OCI-LY1 (cell line): ENCODE measurements at regions not wholly inside any gene's neighbourhood (a gene's known extent, or its start where the extent isn't known, plus 50 kb on each side); places are given as distances from the start of the nearest gene placed in this dataset.

Experiments
- EZH2 ChIP-seq: fragments of 200-600 bp; sonication (generic), shearing (Covaris generic); IDR thresholded peaks from 2 replicates; pipeline ENCODE4 v1.8.0; 2017; ENCODE audit warnings: borderline replicate concordance, mixed run types, mild to moderate bottlenecking, antibody characterized with exemption, low read length, moderate library complexity, mixed read lengths
- TF ChIP-seq, protein P1 (sequence below): fragments of 200-600 bp; sonication (generic), shearing (Covaris generic); IDR thresholded peaks from 2 replicates; pipeline ENCODE4 v1.5.1; 2017; ENCODE audit warnings: mild to moderate bottlenecking, antibody characterized with exemption, low read length, moderate library complexity, mixed read lengths

DNA sequence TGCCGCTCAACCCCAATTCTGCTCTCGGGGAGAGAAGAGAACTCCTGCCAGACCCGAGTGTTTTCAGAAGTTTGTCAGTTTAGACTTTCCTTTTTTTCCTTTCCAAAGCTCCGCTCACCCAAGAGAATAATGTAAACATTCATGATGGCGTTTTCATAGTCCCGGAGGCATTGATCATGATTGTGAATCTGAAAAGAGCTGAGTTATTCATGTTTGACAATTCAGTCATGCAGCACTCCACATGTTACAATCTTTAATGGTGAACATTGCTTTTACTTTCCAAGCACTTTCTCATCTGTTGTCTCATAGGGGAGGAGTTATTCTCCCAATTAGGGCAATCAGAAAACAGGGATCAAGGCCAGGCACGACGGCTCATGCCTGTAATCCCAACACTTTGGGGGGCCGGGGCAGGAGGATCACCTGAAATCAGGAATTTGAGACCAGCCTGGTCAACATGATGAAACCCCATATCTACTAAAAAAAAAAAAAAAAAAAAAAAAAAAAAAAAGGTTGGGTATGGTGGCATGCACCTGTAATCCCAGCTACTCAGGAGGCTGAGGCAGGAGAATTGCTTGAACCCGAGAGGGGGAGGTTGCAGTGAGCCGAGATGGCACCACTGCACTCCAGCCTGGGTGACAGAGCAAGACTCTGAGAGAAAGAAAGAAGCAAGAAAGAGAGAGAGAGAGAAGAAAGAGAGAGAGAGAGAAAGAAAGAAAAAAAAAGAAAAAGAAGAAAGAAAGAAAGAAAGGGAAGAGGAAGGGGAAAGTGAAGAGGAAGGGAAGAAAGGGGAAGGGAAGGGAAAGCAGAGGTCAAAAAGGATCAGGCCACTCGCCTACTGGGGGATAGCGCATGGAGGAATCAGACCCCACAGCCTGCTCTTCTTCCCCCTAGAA lies 70.0 kb upstream of the TNRC6C start:
- TF ChIP-seq, protein P1, sequence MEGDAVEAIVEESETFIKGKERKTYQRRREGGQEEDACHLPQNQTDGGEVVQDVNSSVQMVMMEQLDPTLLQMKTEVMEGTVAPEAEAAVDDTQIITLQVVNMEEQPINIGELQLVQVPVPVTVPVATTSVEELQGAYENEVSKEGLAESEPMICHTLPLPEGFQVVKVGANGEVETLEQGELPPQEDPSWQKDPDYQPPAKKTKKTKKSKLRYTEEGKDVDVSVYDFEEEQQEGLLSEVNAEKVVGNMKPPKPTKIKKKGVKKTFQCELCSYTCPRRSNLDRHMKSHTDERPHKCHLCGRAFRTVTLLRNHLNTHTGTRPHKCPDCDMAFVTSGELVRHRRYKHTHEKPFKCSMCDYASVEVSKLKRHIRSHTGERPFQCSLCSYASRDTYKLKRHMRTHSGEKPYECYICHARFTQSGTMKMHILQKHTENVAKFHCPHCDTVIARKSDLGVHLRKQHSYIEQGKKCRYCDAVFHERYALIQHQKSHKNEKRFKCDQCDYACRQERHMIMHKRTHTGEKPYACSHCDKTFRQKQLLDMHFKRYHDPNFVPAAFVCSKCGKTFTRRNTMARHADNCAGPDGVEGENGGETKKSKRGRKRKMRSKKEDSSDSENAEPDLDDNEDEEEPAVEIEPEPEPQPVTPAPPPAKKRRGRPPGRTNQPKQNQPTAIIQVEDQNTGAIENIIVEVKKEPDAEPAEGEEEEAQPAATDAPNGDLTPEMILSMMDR: no peak
- no peak for TF ChIP-seq EZH2
